Mesenchymal stem cell (in vitro differentiated cells and primary cell): ENCODE measurements at regions not wholly inside any gene's neighbourhood (a gene's known extent, or its start where the extent isn't known, plus 50 kb on each side); places are given as distances from the start of the nearest gene placed in this dataset.

Experiments used
- DNase-seq: peaks from one replicate; pipeline ENCODE4 v3.0.0-alpha.2; 2013
- H2AFZ ChIP-seq: one replicate; pipeline ENCODE4 v1.6.1; 2013; ENCODE audit warnings: low read depth, mild to moderate bottlenecking, control low read depth, inconsistent platforms, low read length, moderate library complexity
- H2AK5ac ChIP-seq: 2 replicates; pipeline ENCODE4 v1.6.1; 2013; ENCODE audit warnings: low read length, moderate library complexity, mild to moderate bottlenecking, inconsistent platforms; ENCODE audit not compliant: severe bottlenecking
- H2BK120ac ChIP-seq: one replicate; pipeline ENCODE4 v1.6.1; 2013; ENCODE audit warnings: low read depth, mild to moderate bottlenecking, inconsistent platforms, low read length, moderate library complexity
- H2BK12ac ChIP-seq, 2 experiments: one replicate each; pipeline ENCODE4 v1.6.1; 2013; ENCODE audit warnings: inconsistent platforms in 2 of 2, low read length in 2 of 2, mild to moderate bottlenecking in 2 of 2, moderate library complexity in 2 of 2, control low read depth in 1 of 2
- H2BK15ac ChIP-seq: one replicate; pipeline ENCODE4 v1.6.1; 2013; ENCODE audit warnings: mild to moderate bottlenecking, low read depth, inconsistent platforms; ENCODE audit not compliant: poor library complexity, severe bottlenecking
- H2BK5ac ChIP-seq: 2 replicates; pipeline ENCODE4 v1.6.1; 2013; ENCODE audit warnings: low read depth, mild to moderate bottlenecking, low read length, control low read depth, inconsistent platforms; ENCODE audit not compliant: poor library complexity, severe bottlenecking
- H3K14ac ChIP-seq, 2 experiments: one replicate each; pipeline ENCODE4 v1.6.1; 2013; ENCODE audit warnings: inconsistent platforms in 2 of 2, low read length in 2 of 2, control low read depth in 1 of 2, mild to moderate bottlenecking in 1 of 2, moderate library complexity in 1 of 2
- H3K18ac ChIP-seq, 2 experiments: one replicate each; pipeline ENCODE4 v1.6.1; 2013; ENCODE audit warnings: inconsistent platforms in 2 of 2, low read length in 2 of 2, control low read depth in 1 of 2, low read depth in 1 of 2, mild to moderate bottlenecking in 1 of 2
- H3K23ac ChIP-seq, 2 experiments: one replicate each; pipeline ENCODE4 v1.6.1; 2013; ENCODE audit warnings: inconsistent platforms in 2 of 2, low read length in 2 of 2, mild to moderate bottlenecking in 2 of 2, moderate library complexity in 2 of 2, control low read depth in 1 of 2
- H3K27ac ChIP-seq: 2 replicates; pipeline ENCODE4 v1.5.1; 2013; ENCODE audit warnings: mild to moderate bottlenecking, moderate library complexity, low read length, control low read depth, inconsistent platforms; ENCODE audit not compliant: poor library complexity, severe bottlenecking
- H3K27me3 ChIP-seq, 2 experiments: 2 replicates each; pipeline versions ENCODE4 v1.6.1 to v1.7.0; 2013; ENCODE audit warnings: low read length in 2 of 2, mild to moderate bottlenecking in 2 of 2, moderate library complexity in 2 of 2, control low read depth in 1 of 2, inconsistent platforms in 1 of 2; ENCODE audit not compliant: control insufficient read depth in 1 of 2, insufficient read depth in 1 of 2
- H3K36me3 ChIP-seq, 2 experiments: 2 replicates each; pipeline versions ENCODE4 v1.6.1 to v1.7.0; 2013; ENCODE audit warnings: low read length in 2 of 2, control low read depth in 1 of 2, inconsistent platforms in 1 of 2, low read depth in 1 of 2, mild to moderate bottlenecking in 1 of 2; ENCODE audit not compliant: insufficient read depth in 2 of 2, control insufficient read depth in 1 of 2
- H3K4ac ChIP-seq, 2 experiments: one replicate each; pipeline ENCODE4 v1.6.1; 2013; ENCODE audit warnings: inconsistent platforms in 2 of 2, low read length in 2 of 2, mild to moderate bottlenecking in 2 of 2, moderate library complexity in 2 of 2, control low read depth in 1 of 2, low read depth in 1 of 2
- H3K4me1 ChIP-seq: 2 replicates; pipeline ENCODE4 v1.6.1; 2013; ENCODE audit warnings: low read depth, low read length, control low read depth; ENCODE audit not compliant: control insufficient read depth, insufficient read depth
- H3K4me2 ChIP-seq: 2 replicates; pipeline ENCODE4 v1.6.1; 2013; ENCODE audit warnings: low read length, mild to moderate bottlenecking, inconsistent platforms; ENCODE audit not compliant: poor library complexity, severe bottlenecking
- H3K4me3 ChIP-seq, 2 experiments: 2 replicates each; pipeline versions ENCODE4 v1.5.1 to v1.7.0; 2013; ENCODE audit warnings: low read length in 2 of 2, mild to moderate bottlenecking in 2 of 2, control low read depth in 1 of 2, low read depth in 1 of 2; ENCODE audit not compliant: insufficient read depth in 1 of 2
- H3K79me1 ChIP-seq: replicated peaks from 2 replicates; pipeline ENCODE4 v1.6.1; 2013; ENCODE audit warnings: mild to moderate bottlenecking, control low read depth, low read length, inconsistent platforms; ENCODE audit not compliant: poor library complexity, severe bottlenecking
- H3K9ac ChIP-seq: 2 replicates; pipeline ENCODE4 v1.7.0; 2013; ENCODE audit warnings: mild to moderate bottlenecking, low read length, moderate library complexity
- H3K9me3 ChIP-seq: 2 replicates; pipeline ENCODE4 v1.7.0; 2013; ENCODE audit warnings: mild to moderate bottlenecking, low read length; ENCODE audit not compliant: control insufficient read depth
- H4K8ac ChIP-seq: one replicate; pipeline ENCODE4 v1.6.1; 2013; ENCODE audit warnings: inconsistent platforms, mild to moderate bottlenecking, low read length, moderate library complexity
- H4K91ac ChIP-seq: one replicate; pipeline ENCODE4 v1.6.1; 2013; ENCODE audit warnings: mild to moderate bottlenecking, low read length, inconsistent platforms
- whole genome bisulfite sequencing: methylation state at CpG from one replicate; pipeline ENCODE4 v1.1.7; 2013; ENCODE audit warnings: mixed read lengths; 5-methylcytosine and 5-hydroxymethylcytosine counted together

DNA sequence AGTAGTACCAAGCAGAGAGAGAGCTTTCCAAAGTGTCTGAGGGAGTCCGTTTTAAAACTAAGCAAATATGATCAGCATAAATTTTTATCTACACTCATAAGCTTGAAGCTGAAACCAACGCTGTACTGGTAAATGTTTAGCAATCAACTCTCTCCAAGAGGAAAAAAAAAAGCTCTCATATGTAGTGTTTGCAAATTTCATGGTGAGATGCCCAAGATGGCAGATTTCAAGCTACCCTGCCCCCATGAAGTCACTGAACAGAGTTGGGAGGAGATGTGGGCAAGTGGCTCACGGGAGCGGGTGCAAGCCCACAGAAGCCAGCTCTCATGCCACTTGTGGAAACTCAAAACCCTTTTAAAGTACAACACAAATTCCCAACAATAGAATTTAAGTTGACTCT, 475.8 kb downstream of the BCAT1 start:
- no peak overlapping the region for H2BK5ac ChIP-seq
- H3K4ac ChIP-seq = no peak overlapping the region
- no peak overlapping the region for H2BK120ac ChIP-seq
- no peak overlapping the region for H2BK12ac ChIP-seq
- H3K79me1 ChIP-seq = peaks cover 5% of the 10 kb centered on the region
- H3K14ac ChIP-seq = no peak overlapping the region
- DNase-seq = no peak
- 98% methylated on average over 4 of the region's 4 CpGs for WGBS
- H2AK5ac ChIP-seq = no peak overlapping the region
- H3K4me2 ChIP-seq = no peak overlapping the region
- no peak overlapping the region for H3K9ac ChIP-seq
- H3K4me1 ChIP-seq = peaks cover 3% of the 10 kb centered on the region
- H3K23ac ChIP-seq = no peak overlapping the region
- no peak overlapping the region for H3K18ac ChIP-seq
- no peak overlapping the region for H2BK15ac ChIP-seq
- no peak overlapping the region for H3K4me3 ChIP-seq
- no peak overlapping the region for H3K27ac ChIP-seq
- no peak overlapping the region for H4K91ac ChIP-seq
- no peak overlapping the region for H2AFZ ChIP-seq
- H3K27me3 ChIP-seq = no peaks in the 10 kb centered on the region
- no peaks in the 10 kb centered on the region for H3K9me3 ChIP-seq
- no peak overlapping the region for H4K8ac ChIP-seq
- H3K36me3 ChIP-seq = no peaks in the 10 kb centered on the region

DNA sequence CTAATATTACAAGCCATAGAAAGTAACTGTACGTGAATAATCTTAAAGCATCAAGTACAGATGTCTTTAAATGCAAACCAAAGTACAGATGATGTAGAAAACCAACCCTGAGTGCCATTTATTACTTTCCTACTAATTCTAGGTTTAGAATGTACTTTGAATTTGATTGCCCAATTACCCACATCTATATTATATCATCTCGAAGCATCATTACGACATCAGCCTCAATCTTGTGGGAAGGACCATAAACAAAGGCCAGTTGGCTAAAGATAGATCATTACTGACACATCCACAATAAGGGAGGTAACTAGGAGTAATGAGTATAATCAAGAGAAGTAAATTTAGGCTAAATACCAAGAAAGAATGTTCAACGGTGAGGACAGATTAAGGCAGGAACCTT, 478.9 kb downstream of the BCAT1 start:
- H3K4me1 ChIP-seq = peaks cover 1% of the 10 kb centered on the region
- 71% methylated on average over 2 of the region's 4 CpGs for WGBS
- H2BK120ac ChIP-seq = no peak overlapping the region
- DNase-seq = peak; percentile 58
- H3K9me3 ChIP-seq = no peaks in the 10 kb centered on the region
- H3K4ac ChIP-seq = no peak overlapping the region
- H3K27me3 ChIP-seq = no peaks in the 10 kb centered on the region
- H4K91ac ChIP-seq = no peak overlapping the region
- no peak overlapping the region for H2AFZ ChIP-seq
- H3K27ac ChIP-seq = no peak overlapping the region
- no peak overlapping the region for H2BK5ac ChIP-seq
- no peaks in the 10 kb centered on the region for H3K36me3 ChIP-seq
- no peak overlapping the region for H2BK12ac ChIP-seq
- no peak overlapping the region for H2AK5ac ChIP-seq
- H3K4me3 ChIP-seq = no peak overlapping the region
- H2BK15ac ChIP-seq = no peak overlapping the region
- no peak overlapping the region for H3K23ac ChIP-seq
- H3K9ac ChIP-seq = no peak overlapping the region
- H3K14ac ChIP-seq = no peak overlapping the region
- H3K18ac ChIP-seq = no peak overlapping the region
- H3K79me1 ChIP-seq = peaks cover 4% of the 10 kb centered on the region
- H3K4me2 ChIP-seq = no peak overlapping the region
- H4K8ac ChIP-seq = no peak overlapping the region

DNA sequence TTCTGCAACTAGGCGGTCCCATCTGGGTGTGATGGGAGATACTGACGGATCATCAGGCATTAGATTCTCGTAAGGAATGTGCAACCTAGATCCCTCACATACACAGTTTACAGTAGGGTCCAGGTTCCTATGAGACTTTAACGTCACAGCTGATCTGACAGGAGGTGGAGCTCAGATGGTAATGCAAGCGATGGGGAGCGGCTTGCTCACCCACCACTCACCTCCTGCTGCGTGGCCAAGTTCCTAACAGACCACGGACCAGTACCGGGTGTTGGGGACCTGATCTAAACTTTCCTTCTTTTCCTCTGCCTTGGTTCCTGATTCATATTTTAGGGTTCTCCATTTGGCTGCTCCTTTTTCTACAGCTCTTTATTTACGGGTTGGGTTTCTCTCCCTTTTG, 479.8 kb downstream of the BCAT1 start:
- Histone ChIP-seq H3K9me3 (no peaks in the 10 kb centered on the region), H3K27me3 (no peaks in the 10 kb centered on the region), H2BK12ac (no peak overlapping the region), H3K18ac (no peak overlapping the region), H4K8ac (no peak overlapping the region), H2BK120ac (no peak overlapping the region), H3K4ac (peak overlapping the region in 1 of 2 experiments; percentile 38), H2AK5ac (no peak overlapping the region), H3K4me1 (peaks cover 1% of the 10 kb centered on the region), H3K23ac (no peak overlapping the region), H3K79me1 (peaks cover 4% of the 10 kb centered on the region), H4K91ac (no peak overlapping the region), H3K14ac (peak overlapping the region in 1 of 2 experiments; percentile 20), H3K9ac (no peak overlapping the region), H3K27ac (no peak overlapping the region), H3K4me3 (no peak overlapping the region), H2BK5ac (no peak overlapping the region), H2BK15ac (no peak overlapping the region), H3K4me2 (no peak overlapping the region), H2AFZ (no peak overlapping the region), H3K36me3 (no peaks in the 10 kb centered on the region)
- no peak for DNase-seq
- 94% methylated on average over 10 of the region's 10 CpGs for WGBS

DNA sequence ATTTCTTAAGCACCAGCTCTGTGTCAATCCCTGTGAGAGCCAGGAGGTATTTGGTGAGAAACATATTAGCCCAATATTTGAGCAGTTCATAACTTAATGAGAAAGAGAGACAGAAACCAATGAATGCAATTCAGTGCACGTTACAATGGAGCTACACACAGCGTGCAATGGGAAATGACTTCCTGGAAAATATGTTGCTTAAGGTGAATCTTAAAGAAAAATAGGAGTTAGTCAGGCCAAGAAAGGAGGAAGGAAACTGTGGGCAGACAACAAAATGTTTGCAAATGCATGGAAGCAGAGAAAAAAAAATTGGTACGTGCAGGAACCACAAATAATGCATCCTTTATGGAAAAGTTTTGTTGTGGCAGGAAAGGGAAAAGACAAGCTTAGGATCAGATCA, 481.7 kb downstream of the BCAT1 start:
- H4K91ac ChIP-seq = no peak overlapping the region
- 95% methylated on average over 3 of the region's 3 CpGs for WGBS

More for the DNA sequence above, 481.7 kb downstream of the BCAT1 start:
- Histone ChIP-seq H2AK5ac (no peak overlapping the region), H3K27ac (no peak overlapping the region), H3K4me3 (no peak overlapping the region), H2BK15ac (no peak overlapping the region), H3K9ac (no peak overlapping the region), H2BK5ac (no peak overlapping the region), H3K9me3 (no peaks in the 10 kb centered on the region), H2AFZ (no peak overlapping the region), H3K4me1 (no peaks in the 10 kb centered on the region), H3K27me3 (no peaks in the 10 kb centered on the region), H3K14ac (no peak overlapping the region), H3K4ac (no peak overlapping the region), H2BK120ac (no peak overlapping the region), H4K8ac (no peak overlapping the region), H3K36me3 (no peaks in the 10 kb centered on the region), H3K23ac (no peak overlapping the region), H3K18ac (peak overlapping the region in 1 of 2 experiments; percentile 9), H3K79me1 (peaks cover 4% of the 10 kb centered on the region), H3K4me2 (no peak overlapping the region), H2BK12ac (no peak overlapping the region)
- no peak for DNase-seq
